Ishikawa (cell line): ENCODE measurements at regions not wholly inside any gene's neighbourhood (a gene's known extent, or its start where the extent isn't known, plus 50 kb on each side); places are given as distances from the start of the nearest gene placed in this dataset.

ENCODE experiments used
- CEBPB ChIP-seq: IDR thresholded peaks from 2 replicates; pipeline ENCODE4 v1.6.1; 2012
- CREB1 ChIP-seq: IDR thresholded peaks from 2 replicates; pipeline ENCODE4 v1.6.1; 2012; ENCODE audit warnings: low read depth
- EGR1 ChIP-seq: IDR thresholded peaks from 2 replicates; pipeline ENCODE4 v1.6.1; 2012
- EP300 ChIP-seq: IDR thresholded peaks from 2 replicates; pipeline ENCODE4 v1.6.1; 2012; ENCODE audit warnings: borderline replicate concordance
- FOXM1 ChIP-seq: IDR thresholded peaks from 2 replicates; pipeline ENCODE4 v1.6.1; 2012; ENCODE audit warnings: low read depth, borderline replicate concordance
- RAD21 ChIP-seq: IDR thresholded peaks from 2 replicates; pipeline ENCODE4 v1.6.1; 2012; ENCODE audit warnings: low read depth
- REST ChIP-seq: IDR thresholded peaks from 2 replicates; pipeline ENCODE4 v1.6.1; 2012; ENCODE audit warnings: low read depth, mild to moderate bottlenecking
- TAF1 ChIP-seq: IDR thresholded peaks from 2 replicates; pipeline ENCODE4 v1.6.1; 2012; ENCODE audit warnings: low read depth, mild to moderate bottlenecking
- TCF12 ChIP-seq: IDR thresholded peaks from 2 replicates; pipeline ENCODE4 v1.6.1; 2012; ENCODE audit warnings: low read depth
- USF1 ChIP-seq: IDR thresholded peaks from 2 replicates; pipeline ENCODE4 v1.6.1; 2012
- YY1 ChIP-seq: IDR thresholded peaks from 2 replicates; pipeline ENCODE4 v1.6.1; 2012; ENCODE audit warnings: low read depth
- ZBTB7A ChIP-seq: IDR thresholded peaks from 2 replicates; pipeline ENCODE4 v1.6.1; 2012; ENCODE audit warnings: low read depth

- TF ChIP-seq REST: no peak
- TF ChIP-seq TAF1: no peak
- no peak for TF ChIP-seq CEBPB
- no peak for TF ChIP-seq YY1
- no peak for TF ChIP-seq FOXM1
- TF ChIP-seq RAD21: no peak
- no peak for TF ChIP-seq CREB1
- no peak for TF ChIP-seq ZBTB7A
- no peak for TF ChIP-seq USF1
- no peak for TF ChIP-seq EGR1
- TF ChIP-seq TCF12: no peak
- TF ChIP-seq EP300: no peak
Measured at GRCh38 chr5:118015511-118015910, 972.8 kb downstream of the DTWD2 start.
